ENCODE measurements at regions not wholly inside any gene's neighbourhood (a gene's known extent, or its start where the extent isn't known, plus 50 kb on each side); places are given as distances from the start of the nearest gene placed in this dataset.

DNA sequence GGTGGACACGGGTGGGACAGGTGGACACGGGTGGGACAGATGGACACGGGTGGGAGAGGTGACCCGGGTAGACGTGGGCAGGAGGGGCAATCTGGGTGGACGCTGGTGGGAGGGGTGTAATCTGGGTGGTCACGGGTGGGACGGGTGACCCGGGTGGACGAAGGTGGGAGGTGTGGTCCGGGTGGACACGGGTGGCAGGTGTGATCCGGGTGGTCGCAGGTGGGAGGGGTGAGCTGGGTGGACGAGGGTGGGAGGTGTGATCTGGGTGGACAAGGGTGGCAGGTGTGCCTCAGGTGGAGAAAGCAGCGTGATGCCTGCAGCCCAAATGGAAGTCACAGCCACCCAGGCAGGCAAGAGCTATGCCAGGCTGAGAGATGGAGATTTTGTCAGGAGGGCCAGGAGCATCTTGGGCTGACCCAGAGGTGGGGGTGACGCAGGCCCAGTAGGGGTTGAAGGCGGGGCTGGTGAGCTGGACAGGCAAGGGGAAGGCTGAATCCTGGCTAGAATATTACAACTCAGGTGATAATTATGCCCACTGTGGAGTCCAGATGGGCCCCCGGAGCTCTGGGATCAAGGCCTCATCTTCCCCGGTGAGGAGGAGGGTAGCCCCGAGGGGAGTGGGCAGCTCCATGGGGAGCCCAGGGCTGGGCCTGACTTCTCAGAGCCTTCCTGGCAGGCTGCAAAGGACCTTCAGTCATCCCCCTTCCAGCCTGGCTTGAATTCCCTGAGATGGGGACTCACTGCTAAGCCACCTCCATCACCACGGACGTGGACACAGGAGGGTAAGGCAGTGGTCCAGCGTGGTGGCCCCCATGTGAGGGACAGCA is 100.0 kb downstream of the ADRA2C start:
- H3K4me1 ChIP-seq (ENCODE audit: insufficient read depth, low read length, poor library complexity, severe bottlenecking): peaks cover 5% of the 10 kb centered on the region
- TF ChIP-seq, protein P1, sequence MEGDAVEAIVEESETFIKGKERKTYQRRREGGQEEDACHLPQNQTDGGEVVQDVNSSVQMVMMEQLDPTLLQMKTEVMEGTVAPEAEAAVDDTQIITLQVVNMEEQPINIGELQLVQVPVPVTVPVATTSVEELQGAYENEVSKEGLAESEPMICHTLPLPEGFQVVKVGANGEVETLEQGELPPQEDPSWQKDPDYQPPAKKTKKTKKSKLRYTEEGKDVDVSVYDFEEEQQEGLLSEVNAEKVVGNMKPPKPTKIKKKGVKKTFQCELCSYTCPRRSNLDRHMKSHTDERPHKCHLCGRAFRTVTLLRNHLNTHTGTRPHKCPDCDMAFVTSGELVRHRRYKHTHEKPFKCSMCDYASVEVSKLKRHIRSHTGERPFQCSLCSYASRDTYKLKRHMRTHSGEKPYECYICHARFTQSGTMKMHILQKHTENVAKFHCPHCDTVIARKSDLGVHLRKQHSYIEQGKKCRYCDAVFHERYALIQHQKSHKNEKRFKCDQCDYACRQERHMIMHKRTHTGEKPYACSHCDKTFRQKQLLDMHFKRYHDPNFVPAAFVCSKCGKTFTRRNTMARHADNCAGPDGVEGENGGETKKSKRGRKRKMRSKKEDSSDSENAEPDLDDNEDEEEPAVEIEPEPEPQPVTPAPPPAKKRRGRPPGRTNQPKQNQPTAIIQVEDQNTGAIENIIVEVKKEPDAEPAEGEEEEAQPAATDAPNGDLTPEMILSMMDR (conservative IDR thresholded peaks at IDR 0.05; ENCODE audit: low read depth, low read length): no peak
- no peak for TF ChIP-seq EZH2 (IDR thresholded peaks at IDR 0.05; ENCODE audit: borderline replicate concordance, low read depth, low read length, poor library complexity, severe bottlenecking)
- ChIA-PET CTCF (no interaction called here), POLR2A (ENCODE audit: low non-redundant PET) (no interaction called here)
- H3K27me3 ChIP-seq (replicated peaks; ENCODE audit: insufficient read depth, low read depth, low read length, poor library complexity): no peaks in the 10 kb centered on the region
- no peaks in the 10 kb centered on the region for H3K36me3 ChIP-seq (ENCODE audit: insufficient read depth, low read length, poor library complexity, severe bottlenecking)
- H3K9me3 ChIP-seq (ENCODE audit: low read depth, low read length, poor library complexity, severe bottlenecking): no peaks in the 10 kb centered on the region
- BruUV-seq (replicated peaks): no TSS peak
- H3K27ac ChIP-seq (ENCODE audit: low read depth, low read length, poor library complexity, severe bottlenecking): no peak overlapping the region
- H3K4me3 ChIP-seq (ENCODE audit: low read depth, low read length, poor library complexity, severe bottlenecking): no peak overlapping the region
- no peak for DNase-seq (ENCODE audit: low spot score)
- intact Hi-C loops (cut with micrococcal nuclease; ENCODE audit: unreplicated experiment): no loop called here

DNA sequence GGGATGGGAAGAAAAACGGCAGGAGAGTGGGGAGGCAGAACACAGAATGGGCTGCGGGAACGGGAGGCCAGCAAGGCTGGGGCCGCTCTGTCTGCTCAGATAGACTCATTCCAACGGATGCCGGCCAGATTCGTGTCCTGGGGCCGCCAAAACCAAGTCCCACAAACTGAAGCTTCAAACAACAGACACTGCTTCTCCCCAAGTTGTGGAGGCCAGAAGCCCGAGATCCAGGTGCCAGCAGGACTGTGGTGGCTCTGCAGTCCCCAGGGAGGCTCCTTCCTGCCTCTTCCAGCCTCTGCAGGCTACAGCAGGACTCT is 100.6 kb downstream of the ADRA2C start:
- no TSS peak for BruUV-seq (replicated peaks)
- TF ChIP-seq, protein P1 (conservative IDR thresholded peaks at IDR 0.05; ENCODE audit: low read depth, low read length): no peak
- no peak for TF ChIP-seq EZH2 (IDR thresholded peaks at IDR 0.05; ENCODE audit: borderline replicate concordance, low read depth, low read length, poor library complexity, severe bottlenecking)
- no peak for DNase-seq (ENCODE audit: low spot score)
- ChIA-PET POLR2A (ENCODE audit: low non-redundant PET) (no interaction called here), CTCF (no interaction called here)
- intact Hi-C loops (cut with micrococcal nuclease; ENCODE audit: unreplicated experiment): no loop called here
- no peaks in the 10 kb centered on the region for H3K27me3 ChIP-seq (replicated peaks; ENCODE audit: insufficient read depth, low read depth, low read length, poor library complexity)
- H3K36me3 ChIP-seq (ENCODE audit: insufficient read depth, low read length, poor library complexity, severe bottlenecking): no peaks in the 10 kb centered on the region
- no peak overlapping the region for H3K27ac ChIP-seq (ENCODE audit: low read depth, low read length, poor library complexity, severe bottlenecking)
- peaks cover 8% of the 10 kb centered on the region for H3K4me1 ChIP-seq (ENCODE audit: insufficient read depth, low read length, poor library complexity, severe bottlenecking)
- H3K9me3 ChIP-seq (ENCODE audit: low read depth, low read length, poor library complexity, severe bottlenecking): no peaks in the 10 kb centered on the region
- H3K4me3 ChIP-seq (ENCODE audit: low read depth, low read length, poor library complexity, severe bottlenecking): no peak overlapping the region

DNA sequence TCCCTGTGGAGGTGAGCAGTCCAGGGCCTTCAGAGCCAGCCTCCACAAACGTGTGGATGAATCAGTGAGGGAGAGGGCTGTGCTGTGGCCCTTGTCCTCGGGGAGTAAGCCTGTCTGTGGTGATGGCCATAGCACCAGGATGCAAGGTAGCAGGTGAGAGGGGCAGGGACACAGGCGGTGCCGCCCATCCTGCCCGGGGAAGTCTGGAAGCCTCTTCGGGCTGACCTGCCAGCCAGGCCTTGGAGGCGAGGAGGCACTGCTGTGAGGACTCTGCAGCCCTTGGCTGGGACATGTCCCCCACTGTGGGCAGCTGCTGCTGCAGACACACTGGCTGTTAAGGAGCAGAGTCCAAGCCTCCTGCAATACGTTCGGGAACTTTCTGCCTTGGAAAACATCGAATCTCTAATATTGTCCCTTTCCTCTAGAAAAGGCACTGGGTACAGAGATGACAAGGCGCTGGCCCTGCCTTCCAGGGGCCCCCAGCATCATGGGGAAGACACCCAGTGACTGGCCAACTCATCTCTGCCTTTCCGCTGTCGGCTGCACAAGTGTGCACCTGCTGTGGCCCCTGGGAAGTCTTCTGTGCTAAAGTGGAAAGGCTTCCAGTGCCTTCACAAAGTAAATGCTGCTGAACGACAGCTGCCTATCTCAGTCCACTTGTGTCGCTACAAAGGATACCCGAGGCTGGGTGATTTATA is 101.4 kb downstream of the ADRA2C start:
- Histone ChIP-seq H3K27ac (ENCODE audit: low read depth, low read length, poor library complexity, severe bottlenecking) (no peak overlapping the region), H3K27me3 (replicated peaks; ENCODE audit: insufficient read depth, low read depth, low read length, poor library complexity) (peaks cover 7% of the 10 kb centered on the region), H3K4me3 (ENCODE audit: low read depth, low read length, poor library complexity, severe bottlenecking) (no peak overlapping the region), H3K9me3 (ENCODE audit: low read depth, low read length, poor library complexity, severe bottlenecking) (no peaks in the 10 kb centered on the region), H3K36me3 (ENCODE audit: insufficient read depth, low read length, poor library complexity, severe bottlenecking) (no peaks in the 10 kb centered on the region), H3K4me1 (ENCODE audit: insufficient read depth, low read length, poor library complexity, severe bottlenecking) (peaks cover 8% of the 10 kb centered on the region)
- no TSS peak for BruUV-seq (replicated peaks)
- intact Hi-C loops (cut with micrococcal nuclease; ENCODE audit: unreplicated experiment): no loop called here
- CTCF ChIA-PET: no interaction called here
- POLR2A ChIA-PET (ENCODE audit: low non-redundant PET): no interaction called here
- TF ChIP-seq, protein P1 (conservative IDR thresholded peaks at IDR 0.05; ENCODE audit: low read depth, low read length): no peak
- TF ChIP-seq EZH2 (IDR thresholded peaks at IDR 0.05; ENCODE audit: borderline replicate concordance, low read depth, low read length, poor library complexity, severe bottlenecking): no peak
- no peak for DNase-seq (ENCODE audit: low spot score)

Data from A673 (cell line).